HL-60 (cell line): ENCODE measurements at regions not wholly inside any gene's neighbourhood (a gene's known extent, or its start where the extent isn't known, plus 50 kb on each side); places are given as distances from the start of the nearest gene placed in this dataset.

Experiments
- POLR2AphosphoS5 ChIP-seq: IDR thresholded peaks from 2 replicates; pipeline ENCODE4 v1.6.1; 2012; ENCODE audit warnings: low read depth
- REST ChIP-seq: IDR thresholded peaks from 2 replicates; pipeline ENCODE4 v1.6.1; 2012; ENCODE audit warnings: low read depth; ENCODE audit not compliant: insufficient replicate concordance

GRCh38 chr1:213481395-213481794, 430.4 kb downstream of the RPS6KC1 start:
- TF ChIP-seq POLR2AphosphoS5, result no peak
- no peak for TF ChIP-seq REST
